ENCODE measurements at regions not wholly inside any gene's neighbourhood (a gene's known extent, or its start where the extent isn't known, plus 50 kb on each side); places are given as distances from the start of the nearest gene placed in this dataset.

DNA sequence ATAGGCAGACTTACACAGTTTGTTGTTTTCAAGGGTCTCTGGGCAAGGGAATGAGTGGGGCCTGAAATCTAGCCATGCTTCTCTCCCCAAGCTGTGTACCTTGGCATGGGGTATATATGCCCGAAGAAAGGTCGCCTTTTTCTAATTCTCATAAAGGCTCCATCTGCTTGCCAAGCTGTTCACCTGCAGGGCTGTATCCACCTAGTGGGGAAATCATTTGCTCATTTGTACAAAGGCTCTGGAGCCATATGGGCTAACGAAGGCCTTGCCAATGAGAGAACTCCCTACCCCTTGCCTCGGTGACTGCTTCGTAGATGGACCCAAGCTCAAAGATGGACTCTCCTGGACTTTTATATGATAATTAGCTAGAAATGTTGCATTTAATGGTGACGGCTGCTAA, 1097.0 kb downstream of the PDHA2 start:
- intact Hi-C loops (cut with DNase I; ENCODE audit: low total_unique reads) = no loop called here
- no peak for DNase-seq (ENCODE audit: low spot score in 2 of 2)
- WGBS, 2 donors = 86 to 90% methylated on average over 6 of the region's 6 CpGs
- no peak overlapping the region for H3K4me3 ChIP-seq (ENCODE audit: low read depth, poor library complexity, severe bottlenecking)
- TF ChIP-seq POLR2A (IDR thresholded peaks at IDR 0.05) = no peak
- TF ChIP-seq, protein P1, sequence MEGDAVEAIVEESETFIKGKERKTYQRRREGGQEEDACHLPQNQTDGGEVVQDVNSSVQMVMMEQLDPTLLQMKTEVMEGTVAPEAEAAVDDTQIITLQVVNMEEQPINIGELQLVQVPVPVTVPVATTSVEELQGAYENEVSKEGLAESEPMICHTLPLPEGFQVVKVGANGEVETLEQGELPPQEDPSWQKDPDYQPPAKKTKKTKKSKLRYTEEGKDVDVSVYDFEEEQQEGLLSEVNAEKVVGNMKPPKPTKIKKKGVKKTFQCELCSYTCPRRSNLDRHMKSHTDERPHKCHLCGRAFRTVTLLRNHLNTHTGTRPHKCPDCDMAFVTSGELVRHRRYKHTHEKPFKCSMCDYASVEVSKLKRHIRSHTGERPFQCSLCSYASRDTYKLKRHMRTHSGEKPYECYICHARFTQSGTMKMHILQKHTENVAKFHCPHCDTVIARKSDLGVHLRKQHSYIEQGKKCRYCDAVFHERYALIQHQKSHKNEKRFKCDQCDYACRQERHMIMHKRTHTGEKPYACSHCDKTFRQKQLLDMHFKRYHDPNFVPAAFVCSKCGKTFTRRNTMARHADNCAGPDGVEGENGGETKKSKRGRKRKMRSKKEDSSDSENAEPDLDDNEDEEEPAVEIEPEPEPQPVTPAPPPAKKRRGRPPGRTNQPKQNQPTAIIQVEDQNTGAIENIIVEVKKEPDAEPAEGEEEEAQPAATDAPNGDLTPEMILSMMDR (IDR thresholded peaks at IDR 0.05) = no peak

DNA sequence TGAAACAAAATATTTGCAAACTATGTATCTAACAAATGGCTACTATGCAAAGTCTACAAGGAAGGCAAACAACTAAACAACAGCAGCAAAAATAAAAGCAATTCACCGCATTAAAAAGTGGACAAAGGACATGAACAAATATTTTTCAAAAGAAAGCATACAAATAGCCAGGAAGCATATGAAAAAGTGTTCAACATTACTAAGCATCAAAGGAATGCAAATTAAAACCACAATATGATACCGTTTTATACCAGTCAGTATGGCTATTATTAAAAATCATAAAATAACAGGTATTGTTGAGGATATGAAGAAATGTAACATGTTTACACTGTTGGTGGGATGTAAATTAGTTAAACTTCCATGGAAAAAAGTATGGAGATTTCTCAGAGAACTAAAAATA, 1106.7 kb downstream of the PDHA2 start:
- intact Hi-C loops (cut with DNase I; ENCODE audit: low total_unique reads) = no loop called here
- no peak overlapping the region for H3K4me3 ChIP-seq (ENCODE audit: low read depth, poor library complexity, severe bottlenecking)
- DNase-seq (ENCODE audit: low spot score in 2 of 2) = no peak
- WGBS, 2 donors = 73 to 81% methylated on average over 2 of the region's 2 CpGs
- TF ChIP-seq, protein P1 (IDR thresholded peaks at IDR 0.05) = no peak
- no peak for TF ChIP-seq POLR2A (IDR thresholded peaks at IDR 0.05)

DNA sequence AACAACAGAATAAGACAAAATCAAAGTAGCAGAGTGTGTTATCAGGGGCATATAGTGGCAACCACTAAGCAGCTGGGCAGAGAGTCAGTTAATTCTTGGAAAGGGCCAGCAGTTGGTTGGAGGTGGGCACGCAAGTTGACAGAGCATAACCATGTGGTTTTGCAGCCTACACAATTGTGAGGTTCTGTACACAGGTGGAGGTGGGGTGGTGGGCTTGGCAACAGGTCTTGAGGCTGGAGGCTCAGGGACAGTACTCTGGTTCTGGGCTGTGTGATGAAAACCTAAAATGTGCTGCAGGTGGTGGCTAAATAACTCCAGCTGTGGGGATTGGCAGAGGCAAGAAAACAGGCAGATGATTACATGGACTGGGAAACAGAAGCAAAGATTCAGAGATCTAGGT, 1112.7 kb downstream of the PDHA2 start:
- no peak for TF ChIP-seq POLR2A (IDR thresholded peaks at IDR 0.05)
- TF ChIP-seq, protein P1 (IDR thresholded peaks at IDR 0.05) = no peak
- no peak for DNase-seq (ENCODE audit: low spot score in 2 of 2)
- WGBS, 2 donors = 57 to 84% methylated on average over 1 of the region's 1 CpG
- no peak overlapping the region for H3K4me3 ChIP-seq (ENCODE audit: low read depth, poor library complexity, severe bottlenecking)
- intact Hi-C loops (cut with DNase I; ENCODE audit: low total_unique reads) = no loop called here

DNA sequence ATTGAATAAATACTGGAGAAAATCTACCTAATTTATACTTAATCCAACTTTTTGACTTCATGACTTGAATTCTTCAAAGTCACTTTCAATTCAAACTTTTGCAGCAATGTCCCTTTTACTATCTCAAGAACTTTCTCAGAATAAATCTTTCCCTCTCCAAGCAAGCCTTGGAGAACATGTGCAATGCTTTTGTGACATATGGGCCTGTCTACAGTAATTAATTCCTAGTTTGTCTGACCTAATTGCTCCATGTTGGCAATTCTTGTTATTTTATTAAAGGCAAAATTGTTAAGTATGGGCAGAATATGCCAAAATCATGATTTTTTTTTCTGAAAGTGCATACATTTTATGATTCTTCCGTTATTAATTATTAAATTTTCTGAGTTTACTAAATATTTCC, 1115.3 kb downstream of the PDHA2 start:
- intact Hi-C loops (cut with DNase I; ENCODE audit: low total_unique reads) = no loop called here
- no peak for TF ChIP-seq POLR2A (IDR thresholded peaks at IDR 0.05)
- TF ChIP-seq, protein P1 (IDR thresholded peaks at IDR 0.05) = no peak
- 65 to 77% methylated on average over 1 of the region's 1 CpG for WGBS, 2 donors
- H3K4me3 ChIP-seq (ENCODE audit: low read depth, poor library complexity, severe bottlenecking) = no peak overlapping the region
- no peak for DNase-seq (ENCODE audit: low spot score in 2 of 2)

DNA sequence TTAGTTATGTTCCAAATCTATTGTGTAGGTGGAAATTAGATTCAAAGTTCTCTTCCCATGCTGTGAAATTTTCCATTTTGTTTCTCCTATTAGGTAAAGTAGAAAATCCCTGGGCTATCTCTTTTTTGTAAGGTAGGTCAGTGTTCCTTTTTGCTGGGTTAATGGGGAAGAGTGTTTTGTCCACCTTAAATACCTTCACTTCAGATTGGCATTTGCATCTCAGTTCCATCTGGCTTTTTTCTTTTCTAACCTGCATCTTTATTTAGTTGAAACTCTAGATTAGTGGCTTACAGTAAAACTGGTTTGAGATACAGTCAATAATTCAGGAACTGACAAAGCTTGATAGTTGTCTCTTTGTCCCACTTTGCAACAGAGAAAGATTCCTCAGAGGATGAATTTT, 1115.8 kb downstream of the PDHA2 start:
- no peak overlapping the region for H3K4me3 ChIP-seq (ENCODE audit: low read depth, poor library complexity, severe bottlenecking)
- intact Hi-C loops (cut with DNase I; ENCODE audit: low total_unique reads) = no loop called here
- no peak for DNase-seq (ENCODE audit: low spot score in 2 of 2)
- TF ChIP-seq, protein P1 (IDR thresholded peaks at IDR 0.05) = no peak
- no peak for TF ChIP-seq POLR2A (IDR thresholded peaks at IDR 0.05)

DNA sequence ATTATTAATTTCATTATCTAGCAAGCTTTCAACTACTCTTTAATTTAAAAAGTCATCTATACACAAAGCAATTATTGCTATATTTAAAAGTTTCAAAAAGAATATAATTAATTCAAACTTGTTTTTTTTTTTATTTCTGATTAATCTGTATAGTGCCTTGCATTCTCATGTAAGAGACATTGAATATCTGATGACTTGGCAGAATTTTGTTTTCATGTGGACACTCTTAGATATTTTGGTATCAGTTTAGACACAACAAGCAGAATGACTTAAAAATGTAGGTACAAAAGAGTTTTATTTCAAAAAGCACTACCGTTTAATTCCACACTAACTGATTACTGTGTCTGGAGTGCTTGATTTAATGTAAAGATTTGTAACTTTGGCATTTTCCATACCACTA, 1129.6 kb downstream of the PDHA2 start:
- intact Hi-C loops (cut with DNase I; ENCODE audit: low total_unique reads) = no loop called here
- no peak for TF ChIP-seq POLR2A (IDR thresholded peaks at IDR 0.05)
- TF ChIP-seq, protein P1 (IDR thresholded peaks at IDR 0.05) = no peak
- DNase-seq (ENCODE audit: low spot score in 2 of 2) = no peak
- no peak overlapping the region for H3K4me3 ChIP-seq (ENCODE audit: low read depth, poor library complexity, severe bottlenecking)
- 83 to 92% methylated on average over 1 of the region's 1 CpG for WGBS, 2 donors
